NT2/D1 (cell line): ENCODE measurements at regions not wholly inside any gene's neighbourhood (a gene's known extent, or its start where the extent isn't known, plus 50 kb on each side); places are given as distances from the start of the nearest gene placed in this dataset.

Source experiments
- SUZ12 ChIP-seq: IDR thresholded peaks from 2 replicates; pipeline ENCODE4 v1.6.1; 2011; ENCODE audit not compliant: insufficient read length, insufficient read depth; ENCODE audit errors: extremely low read depth
- YY1 ChIP-seq: IDR thresholded peaks from 2 replicates; pipeline ENCODE4 v1.6.1; 2011; ENCODE audit not compliant: insufficient read length, insufficient read depth

DNA sequence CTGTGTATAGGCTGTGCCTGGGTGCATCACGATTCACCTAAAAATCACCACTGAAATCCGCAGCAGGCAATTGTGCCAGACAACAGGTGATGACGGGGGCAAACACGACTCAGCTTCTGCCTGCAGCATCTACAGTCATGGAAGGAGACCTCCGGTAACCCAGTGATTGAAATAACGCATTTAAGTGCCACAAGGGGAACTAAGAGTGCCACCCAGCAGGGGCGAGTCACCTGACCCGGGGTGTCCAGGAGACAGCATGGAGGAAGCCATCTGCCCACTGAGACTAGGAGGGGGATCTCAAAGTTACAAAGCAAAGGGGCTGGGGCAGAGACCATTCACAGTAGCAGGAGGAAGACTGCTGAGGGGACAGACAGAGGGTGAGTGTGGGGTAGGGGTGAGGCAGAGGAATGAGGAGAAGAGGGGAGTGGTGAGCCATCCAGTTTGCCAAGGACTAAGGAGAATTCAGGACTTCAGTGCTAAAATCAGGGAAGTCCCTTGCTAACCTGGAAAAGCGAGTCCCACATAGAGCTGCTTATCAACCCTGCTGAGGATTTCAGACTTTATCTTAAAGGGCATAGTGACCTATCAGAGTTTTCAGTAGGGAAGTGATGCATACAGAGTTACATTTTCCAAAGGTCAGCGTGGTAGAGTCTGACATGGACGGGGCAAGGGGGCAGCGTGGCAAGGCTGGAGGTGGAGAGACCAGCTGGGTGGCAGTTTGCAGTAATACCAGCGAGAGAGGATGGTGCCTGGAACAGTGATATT, 256.7 kb upstream of the HES1 start:
- TF ChIP-seq YY1 = no peak
- TF ChIP-seq SUZ12 = no peak
